GM19240 (cell line): ENCODE measurements at regions not wholly inside any gene's neighbourhood (a gene's known extent, or its start where the extent isn't known, plus 50 kb on each side); places are given as distances from the start of the nearest gene placed in this dataset.

ENCODE experiments used
- DNase-seq: peaks from one replicate; pipeline ENCODE4 v3.0.0; 2011; ENCODE audit warnings: low spot score; ENCODE audit not compliant: insufficient read length

DNA sequence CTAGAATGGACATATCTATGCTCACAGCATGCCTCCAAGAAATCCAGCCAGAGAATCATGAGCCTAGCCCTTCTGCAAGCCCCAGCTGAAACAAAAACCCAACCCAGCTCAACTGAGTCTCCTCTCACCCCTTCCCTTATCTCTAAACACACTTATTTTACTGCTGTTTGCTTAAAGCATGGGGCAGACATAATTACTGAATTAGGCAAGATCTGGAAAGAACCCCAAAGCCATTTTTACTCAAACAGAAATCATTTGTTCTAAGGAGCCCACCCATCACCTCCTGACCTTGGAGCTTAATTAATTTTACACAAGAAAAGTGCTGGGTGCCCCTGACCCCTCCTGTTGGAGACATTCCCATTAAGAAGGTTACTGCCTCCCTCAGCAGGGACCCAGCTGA, 291.6 kb downstream of the MAFB start:
- DNase-seq, result no peak

DNA sequence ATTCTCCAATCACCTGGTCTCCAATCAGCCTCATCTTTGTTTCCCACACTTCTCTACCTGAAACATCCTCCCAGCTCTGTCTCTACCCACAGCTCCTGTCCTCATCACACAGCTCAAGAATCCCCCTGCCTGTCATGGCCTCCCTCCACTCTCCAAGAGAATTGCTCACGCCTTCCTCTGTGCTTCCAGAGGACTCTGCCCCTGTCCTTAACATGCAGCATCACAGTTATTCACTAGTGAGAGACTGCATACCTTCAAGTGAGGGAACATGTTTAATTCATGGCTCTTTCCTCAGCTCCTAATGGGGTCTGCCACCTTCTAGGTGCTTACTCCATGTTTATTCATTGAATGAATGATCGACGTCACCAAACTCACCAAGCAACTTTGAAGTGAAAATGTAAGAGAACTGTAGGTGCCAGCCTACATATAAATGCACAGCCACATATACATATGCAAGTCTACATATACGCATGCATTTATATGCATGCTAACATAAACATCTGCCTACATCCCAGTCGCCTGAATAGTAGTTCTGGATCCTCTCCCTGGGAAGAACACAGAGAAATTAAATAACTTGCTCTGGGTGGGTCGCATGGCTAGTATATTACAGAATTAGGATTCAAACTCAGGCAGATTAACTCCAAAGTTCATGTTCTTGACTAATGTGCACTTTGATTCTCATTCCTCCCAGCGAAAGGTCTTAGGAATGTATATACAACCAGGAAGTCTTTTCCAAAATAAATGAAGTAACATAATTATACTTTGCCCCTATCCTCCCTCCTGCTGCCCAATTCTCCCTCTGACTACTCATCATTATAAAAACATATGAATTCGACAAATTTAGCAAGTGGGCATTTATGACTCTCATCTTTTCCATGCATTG, 295.6 kb downstream of the MAFB start:
- no peak for DNase-seq

DNA sequence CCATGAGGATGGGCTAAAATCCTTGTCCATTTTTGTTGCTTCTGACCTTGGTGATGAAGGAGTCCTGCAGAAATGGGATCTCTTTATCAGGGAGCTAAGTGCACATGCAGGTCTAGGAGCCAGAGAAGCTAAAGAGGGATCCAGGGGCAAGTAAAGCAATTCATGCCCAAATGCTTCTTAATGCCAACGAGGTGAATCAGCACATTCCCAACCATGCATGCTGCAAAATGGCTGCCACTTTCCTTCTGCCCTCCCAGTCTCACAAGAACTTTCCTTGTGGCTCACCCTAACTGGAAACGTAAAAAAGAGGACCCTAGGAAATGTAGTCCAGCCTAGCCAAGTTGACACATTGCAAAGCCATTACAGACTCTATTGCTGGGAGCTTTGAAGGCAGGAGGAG, 298.4 kb downstream of the MAFB start:
- DNase-seq, result no peak

GRCh38 chr20:40370800-40371199, 318.2 kb downstream of the MAFB start:
- no peak for DNase-seq

DNA sequence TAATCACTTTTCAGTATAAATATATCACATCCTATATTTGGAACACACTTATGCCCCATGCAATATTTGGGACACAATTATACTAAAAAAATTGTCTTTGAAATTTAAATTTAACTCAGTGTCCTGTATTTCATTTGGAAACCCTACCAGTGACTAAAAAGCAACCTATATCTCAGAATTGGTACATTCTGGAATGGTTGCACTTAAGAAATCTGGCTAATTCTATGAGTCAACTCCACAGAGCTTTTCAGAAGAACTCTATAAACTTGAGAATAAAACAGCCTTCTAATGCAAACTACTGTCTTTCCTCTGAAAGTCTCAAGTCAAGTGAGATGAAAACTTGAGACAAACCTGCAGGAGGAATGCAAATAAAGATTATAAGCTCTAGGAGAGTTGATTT, 320.2 kb downstream of the MAFB start:
- no peak for DNase-seq

- no peak for DNase-seq
These were observed 327.1 kb downstream of the MAFB start for GRCh38 chr20:40361916-40362315.

DNA sequence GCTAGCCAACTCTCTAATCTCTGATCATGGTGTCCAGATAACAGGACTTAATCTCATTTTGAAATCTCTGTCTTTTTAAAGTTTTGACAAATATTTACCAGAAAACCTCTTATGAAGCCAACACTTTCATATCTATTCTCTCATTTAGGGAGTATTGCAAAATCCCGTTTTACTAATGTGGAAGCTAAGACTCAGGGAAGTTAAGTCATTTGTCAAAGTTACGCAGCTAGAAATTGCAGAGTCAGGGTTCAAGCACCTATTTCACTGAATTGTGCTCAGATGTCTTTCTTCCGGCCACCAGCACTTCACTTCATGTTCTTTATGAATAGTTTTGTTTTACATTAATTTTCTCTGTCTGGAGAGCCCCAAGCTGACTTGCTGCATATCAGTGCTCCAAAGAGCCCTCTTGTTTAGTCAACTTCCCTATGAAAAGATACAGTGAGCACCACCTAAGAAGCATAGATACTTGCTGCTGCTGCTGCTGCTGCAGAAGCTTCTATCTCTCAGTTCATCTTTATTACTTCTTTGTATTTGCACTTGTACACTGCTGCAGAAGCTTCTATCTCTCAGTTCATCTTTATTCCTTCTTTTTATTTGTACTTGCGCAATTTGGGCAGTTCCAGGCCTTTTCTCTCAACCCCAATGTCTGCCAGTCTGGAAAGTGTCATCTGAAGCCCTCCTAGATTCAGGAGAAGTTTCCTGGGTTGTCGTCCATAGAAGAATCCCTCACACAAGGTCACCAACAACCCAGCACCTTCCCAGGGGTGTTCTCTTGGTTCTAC, 329.7 kb downstream of the MAFB start:
- DNase-seq, result no peak

DNA sequence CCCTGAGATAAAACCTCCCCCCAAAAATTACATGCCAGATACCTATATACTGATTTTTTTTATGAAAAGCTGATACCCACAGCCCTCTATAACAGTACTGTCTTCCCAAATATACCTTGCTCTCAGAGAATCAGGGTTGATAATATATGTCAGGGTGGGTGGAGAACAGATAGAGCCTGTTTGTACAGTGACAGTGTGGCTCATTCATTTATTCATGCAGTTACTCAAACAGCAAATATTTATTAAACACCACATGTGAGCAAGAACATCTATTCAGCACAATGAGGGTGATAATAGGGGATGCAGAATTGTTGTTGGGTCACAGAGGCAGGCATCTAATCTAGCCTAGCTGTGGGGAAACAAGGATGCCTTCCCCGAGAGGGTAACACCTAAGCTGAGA, 334.2 kb downstream of the MAFB start:
- no peak for DNase-seq

GRCh38 chr20:40343390-40343789, 345.6 kb downstream of the MAFB start:
- no peak for DNase-seq

- DNase-seq, result no peak
These were observed 347.5 kb downstream of the MAFB start for GRCh38 chr20:40341561-40341960.

GRCh38 chr20:40339661-40340449, 349.2 kb downstream of the MAFB start:
- DNase-seq, result no peak

DNA sequence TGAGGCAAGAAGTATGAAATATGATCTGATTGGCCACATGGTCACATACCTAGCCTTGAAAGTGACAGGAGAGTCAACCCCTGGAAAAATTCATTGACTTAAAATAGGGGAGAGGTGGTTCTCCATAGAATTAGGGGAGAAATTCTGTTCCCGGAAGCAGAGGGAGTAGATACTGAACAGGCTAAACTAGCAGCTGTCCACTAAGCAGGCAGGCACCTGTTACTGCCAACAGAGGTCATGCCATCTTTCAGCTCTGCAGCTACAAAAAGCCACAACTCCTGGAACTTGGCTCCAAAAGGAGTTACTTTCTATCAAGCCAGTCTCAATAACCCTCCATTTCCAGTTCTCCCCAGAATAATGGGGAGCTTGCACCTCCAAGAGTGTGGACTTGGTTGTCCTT, 352.5 kb downstream of the MAFB start:
- no peak for DNase-seq

DNA sequence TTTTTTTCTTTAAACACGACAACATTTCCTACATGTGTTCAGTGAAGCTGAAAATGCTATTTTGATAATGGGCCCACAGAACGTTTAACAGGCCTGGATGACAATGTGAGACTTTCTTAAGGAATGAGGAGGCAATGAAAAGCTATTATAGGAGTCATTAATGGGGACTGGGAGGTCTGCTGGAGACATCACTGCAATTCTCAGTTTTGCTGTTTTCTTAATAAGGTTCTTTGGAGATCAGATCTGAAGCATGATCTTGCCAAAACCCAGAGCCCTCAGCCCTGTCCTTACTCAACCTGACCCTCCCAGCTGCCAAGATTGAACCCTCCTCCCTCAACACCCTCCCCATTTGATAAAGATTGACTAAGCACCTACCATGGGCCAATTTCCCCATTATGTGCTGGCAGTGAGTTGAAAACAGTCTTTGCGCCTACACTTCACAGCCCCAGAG, 353.1 kb downstream of the MAFB start:
- DNase-seq, result no peak

DNA sequence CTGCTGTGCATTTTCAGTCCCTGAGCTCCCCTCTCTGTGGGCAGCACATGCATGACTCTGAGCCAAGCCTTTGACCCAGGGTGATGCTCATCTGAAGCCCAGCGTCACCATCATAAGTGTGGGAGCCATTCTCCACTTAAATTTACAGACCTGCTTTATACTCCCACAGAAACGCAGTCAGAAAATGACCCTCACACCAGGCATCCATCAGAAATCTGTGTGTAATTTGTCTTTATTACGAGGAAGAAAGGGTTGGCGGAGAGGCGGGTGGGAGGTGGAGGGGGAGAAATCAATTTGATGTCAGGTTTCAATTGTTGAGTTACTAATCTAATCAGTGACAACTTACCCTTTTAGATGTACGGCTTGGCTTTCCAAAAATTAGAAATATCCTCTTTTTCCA, 353.6 kb downstream of the MAFB start:
- DNase-seq, result no peak

GRCh38 chr20:40333591-40333990, 355.4 kb downstream of the MAFB start:
- DNase-seq, result no peak

GRCh38 chr20:40331807-40332560, 357.1 kb downstream of the MAFB start:
- no peak for DNase-seq

GRCh38 chr20:40331249-40331648, 357.8 kb downstream of the MAFB start:
- DNase-seq, result no peak

GRCh38 chr20:40329321-40329720, 359.7 kb downstream of the MAFB start:
- no peak for DNase-seq

DNA sequence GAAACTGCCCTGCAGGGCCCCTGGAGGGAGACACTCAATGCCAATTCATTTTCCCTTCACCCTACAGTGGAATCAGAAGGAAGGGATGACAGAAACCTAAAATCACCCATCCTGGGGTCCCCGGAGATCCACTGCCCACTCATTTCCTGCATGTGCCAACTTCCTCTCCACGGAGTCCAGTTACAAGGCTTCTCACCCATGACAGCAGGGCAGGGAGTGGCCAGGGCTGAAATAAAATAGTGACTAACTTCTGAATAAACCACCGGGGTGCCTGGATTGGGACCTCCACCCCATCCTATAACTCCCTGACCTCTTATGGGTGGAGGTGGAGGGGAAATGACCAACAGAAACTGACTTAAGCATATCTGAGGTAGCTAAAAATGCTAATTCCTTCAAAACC, 362.3 kb downstream of the MAFB start:
- DNase-seq, result no peak

DNA sequence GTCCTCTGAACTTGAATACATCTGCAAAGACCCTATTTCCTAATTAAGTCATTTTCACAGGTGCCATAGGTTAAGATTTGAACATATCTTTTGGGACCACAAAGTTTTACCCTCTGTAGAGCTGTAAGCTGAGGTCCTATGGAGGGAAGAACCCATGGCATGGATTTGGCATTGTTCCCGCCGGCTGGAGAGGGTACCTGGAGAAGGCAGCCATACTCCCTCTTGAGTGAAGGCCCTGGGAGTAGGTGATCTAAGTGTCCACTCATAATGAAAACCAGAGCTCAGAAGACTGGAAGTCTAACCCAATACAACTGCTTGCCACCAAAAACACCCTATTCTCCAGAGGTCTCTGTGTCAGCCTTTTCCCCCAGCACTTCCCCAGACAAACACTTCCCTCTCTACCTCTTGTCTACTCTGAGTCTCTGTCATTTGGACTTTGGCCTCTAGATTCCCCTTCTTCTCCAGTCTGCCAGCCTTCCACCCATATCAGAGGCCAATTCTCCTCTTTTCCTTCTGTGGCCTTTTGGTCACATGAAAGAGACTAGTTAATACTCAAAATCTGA, 363.9 kb downstream of the MAFB start:
- DNase-seq, result no peak

GRCh38 chr20:40323361-40323794, 365.7 kb downstream of the MAFB start:
- no peak for DNase-seq
